DMS153 treated with DMSO at 0.1 percent for 48 hours (cell line): ENCODE measurements at regions not wholly inside any gene's neighbourhood (a gene's known extent, or its start where the extent isn't known, plus 50 kb on each side); places are given as distances from the start of the nearest gene placed in this dataset.
"Not testable (repeated sequence)": the region's sequence is repeated elsewhere in the genome, so short reads cannot be mapped to it uniquely, and the experiment has no call there.

ENCODE experiments used
- DNase-seq: peaks from one replicate; lab custom pipeline; 2025; ENCODE audit not compliant: unreplicated experiment; lab: John Stamatoyannopoulos, UW

GRCh38 chr3:177906126-177906511 lies 630.1 kb upstream of the KCNMB2 start:
- DNase-seq, result no peak

DNA sequence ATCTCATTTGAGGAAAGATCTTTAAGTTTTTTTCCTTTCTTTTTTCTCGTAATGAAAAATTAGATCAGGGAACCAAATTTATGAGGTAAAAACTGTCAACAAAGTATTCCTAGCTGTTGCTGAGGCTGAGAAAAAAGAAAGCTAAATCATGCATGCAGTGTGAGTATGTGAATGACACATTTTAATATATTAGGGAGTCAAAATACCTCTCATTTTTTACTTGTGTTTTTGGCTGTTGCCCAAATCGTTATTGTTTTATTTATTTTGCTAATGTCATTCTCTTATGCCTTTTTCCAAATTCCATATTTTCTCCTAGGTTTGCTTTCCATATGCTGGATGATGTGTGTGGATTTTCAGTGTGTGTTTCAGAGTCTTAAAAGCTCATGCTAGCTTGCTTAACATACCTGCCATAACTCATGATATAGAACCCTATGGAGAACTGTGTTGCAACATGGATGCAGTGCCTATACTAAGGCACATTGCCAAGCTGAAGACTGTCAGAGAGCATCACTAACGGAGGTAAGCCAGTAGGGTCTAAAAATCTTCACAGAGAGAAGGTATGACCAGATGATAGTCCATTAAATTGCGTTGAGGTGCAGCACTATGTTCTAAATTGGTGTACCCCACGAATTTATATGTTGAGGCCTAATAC lies 629.5 kb upstream of the KCNMB2 start:
- no peak for DNase-seq

- DNase-seq, result not testable (repeated sequence)
Observed at GRCh38 chr3:177909530-177909929, 626.7 kb upstream of the KCNMB2 start.

DNA sequence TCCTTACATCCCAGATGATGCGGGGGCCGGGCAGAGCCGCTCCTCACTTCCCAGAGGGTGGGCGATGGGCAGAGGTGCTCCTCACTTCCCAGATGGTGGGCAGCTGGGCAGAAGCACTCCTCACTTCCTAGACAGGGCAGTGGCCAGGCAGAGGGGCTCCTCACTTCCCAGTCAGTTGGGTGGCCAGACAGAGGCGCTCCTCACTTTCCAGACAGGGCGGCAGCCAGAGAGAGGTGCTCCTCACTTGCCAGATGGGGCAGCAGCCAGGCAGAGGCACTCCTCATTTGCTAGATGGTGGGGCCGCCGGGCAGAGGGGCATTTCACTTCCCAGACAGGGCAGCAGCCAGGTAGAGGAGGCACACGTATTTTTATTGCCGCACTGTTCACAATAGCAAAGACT lies 622.0 kb upstream of the KCNMB2 start:
- no peak for DNase-seq

GRCh38 chr3:177916461-177916860 lies 619.8 kb upstream of the KCNMB2 start:
- no peak for DNase-seq

- no peak for DNase-seq
Observed at GRCh38 chr3:177917234-177917861, 618.9 kb upstream of the KCNMB2 start.

DNA sequence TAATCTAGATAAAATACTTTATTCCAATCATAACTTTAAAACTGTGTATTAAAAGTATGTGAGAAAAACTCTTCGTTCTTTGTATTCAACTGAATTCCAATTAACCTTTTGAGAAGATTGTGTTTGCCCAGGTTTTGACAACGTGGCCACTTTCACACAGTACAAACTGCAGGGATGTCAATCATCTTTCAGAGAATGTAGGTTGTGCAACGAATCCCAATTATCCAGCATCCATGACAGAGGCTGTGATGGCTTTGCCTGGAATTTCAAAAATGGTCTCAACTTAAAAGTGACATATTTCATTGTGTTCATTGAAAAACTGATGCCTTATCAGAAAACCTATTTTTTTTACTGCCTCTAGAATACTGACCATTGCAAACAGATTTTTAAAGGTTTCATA lies 615.1 kb upstream of the KCNMB2 start:
- DNase-seq, result no peak

GRCh38 chr3:177924261-177924660 lies 612.0 kb upstream of the KCNMB2 start:
- no peak for DNase-seq

GRCh38 chr3:177928172-177928873 lies 607.9 kb upstream of the KCNMB2 start:
- DNase-seq, result peak; percentile 13

GRCh38 chr3:177929310-177929709 lies 606.9 kb upstream of the KCNMB2 start:
- no peak for DNase-seq

DNA sequence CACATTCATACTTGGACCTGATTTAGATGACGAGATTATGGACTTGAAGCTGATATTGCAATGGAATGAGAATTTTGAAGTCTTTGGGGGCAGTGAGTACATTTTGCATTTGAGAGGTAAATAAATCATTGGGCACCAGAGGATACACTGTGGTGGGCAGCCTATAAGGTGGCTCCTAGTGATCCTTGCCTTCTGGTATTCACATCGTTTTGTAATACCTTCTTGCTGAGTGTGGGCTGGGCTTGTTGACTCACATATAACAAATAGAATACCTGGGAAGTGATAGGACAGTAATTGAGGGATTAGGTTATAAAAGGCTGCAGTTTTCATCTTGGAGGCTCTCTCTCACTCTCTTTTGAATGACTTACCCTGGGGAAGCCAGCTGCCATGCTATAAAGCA lies 605.5 kb upstream of the KCNMB2 start:
- no peak for DNase-seq

GRCh38 chr3:177931346-177931745 lies 604.9 kb upstream of the KCNMB2 start:
- DNase-seq, result no peak

GRCh38 chr3:177932346-177932745 lies 603.9 kb upstream of the KCNMB2 start:
- DNase-seq, result no peak

GRCh38 chr3:177932750-177933660 lies 603.2 kb upstream of the KCNMB2 start:
- no peak for DNase-seq

DNA sequence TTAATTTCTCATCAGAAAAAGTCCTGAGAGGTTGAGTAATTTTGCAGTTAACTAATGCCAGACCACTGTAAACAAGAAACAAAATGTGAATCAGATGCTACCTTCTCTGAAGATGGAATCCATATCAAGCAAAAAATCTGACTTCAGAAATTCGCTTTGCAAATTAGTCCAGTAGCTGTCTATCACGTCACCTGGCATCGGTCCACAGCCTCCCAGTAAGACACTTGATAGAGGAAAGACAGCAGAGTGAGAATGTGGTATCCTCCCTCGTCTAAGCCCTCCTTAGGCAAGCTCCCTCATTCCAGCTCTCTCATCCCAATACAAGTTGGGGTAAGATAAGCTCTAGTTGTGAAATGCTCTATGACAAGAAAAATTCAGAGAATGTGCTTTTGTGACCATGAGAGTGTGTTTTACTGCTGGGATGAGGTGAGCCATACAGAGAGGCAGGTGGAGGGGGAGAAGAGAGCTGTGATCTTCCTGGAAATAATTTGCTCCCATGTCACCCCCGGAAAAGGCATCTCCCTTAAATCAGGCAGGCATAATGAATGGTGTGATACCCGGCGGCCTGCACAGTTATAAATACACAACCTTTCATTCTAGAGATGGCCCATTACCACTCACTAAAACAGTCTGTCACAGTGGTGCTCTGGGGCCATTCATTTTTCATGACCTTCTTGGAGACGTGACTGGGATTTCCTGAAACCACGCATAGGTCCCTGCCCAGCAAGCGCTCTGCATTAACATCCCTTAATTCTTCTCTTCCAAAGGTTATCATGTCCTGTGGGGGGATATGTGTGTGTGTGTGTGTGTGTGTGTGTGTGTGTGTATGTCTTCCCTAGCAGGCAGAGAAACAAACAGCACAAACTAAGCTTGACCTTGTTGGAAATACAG lies 602.0 kb upstream of the KCNMB2 start:
- DNase-seq, result no peak

GRCh38 chr3:177935047-177935446 lies 601.2 kb upstream of the KCNMB2 start:
- DNase-seq, result peak; percentile 55

DNA sequence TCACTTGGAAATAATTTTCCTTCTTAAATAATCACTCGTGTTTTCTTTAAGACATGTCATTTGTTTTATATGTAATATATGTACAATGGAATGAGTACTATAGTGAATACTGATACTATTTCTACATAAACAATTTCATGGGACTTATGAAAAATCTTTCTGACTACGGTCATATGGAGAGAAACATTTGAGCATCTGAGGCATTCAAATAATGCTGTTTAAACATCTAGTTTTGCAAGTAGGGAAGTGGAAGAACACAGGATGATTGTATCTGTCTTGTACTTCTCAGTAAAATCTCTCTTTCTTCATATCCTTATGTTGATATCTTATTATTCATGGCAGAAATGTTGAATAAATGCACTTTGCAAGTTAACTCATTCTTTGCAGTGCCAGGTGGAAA lies 599.5 kb upstream of the KCNMB2 start:
- DNase-seq, result no peak

DNA sequence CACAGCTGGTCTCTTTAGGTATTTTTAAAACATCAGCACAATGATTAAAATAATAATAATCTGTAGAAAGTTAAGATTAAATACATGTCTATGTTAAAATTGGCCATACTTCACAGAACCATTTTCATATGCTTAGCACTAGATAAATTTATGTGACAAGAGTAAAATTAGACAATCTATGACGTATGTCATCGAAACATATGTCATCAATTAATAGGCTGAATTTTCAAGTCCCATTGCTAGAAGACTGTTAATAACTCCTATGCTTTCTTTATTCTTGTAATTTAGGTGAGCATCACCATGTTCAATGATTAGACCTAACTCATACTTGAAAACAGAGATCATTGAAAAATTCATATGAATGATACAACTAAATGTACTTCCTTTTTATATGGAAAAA lies 593.3 kb upstream of the KCNMB2 start:
- no peak for DNase-seq

- no peak for DNase-seq
Observed at GRCh38 chr3:177944228-177944661, 592.0 kb upstream of the KCNMB2 start.

GRCh38 chr3:177946048-177946447 lies 590.2 kb upstream of the KCNMB2 start:
- no peak for DNase-seq
